HepG2 (cell line): ENCODE measurements at regions not wholly inside any gene's neighbourhood (a gene's known extent, or its start where the extent isn't known, plus 50 kb on each side); places are given as distances from the start of the nearest gene placed in this dataset.

Experiments
- CTCF ChIP-seq: sonication (generic); formaldehyde crosslinking; IDR thresholded peaks from 2 replicates; pipeline ENCODE4 v1.5.0; 2020; ENCODE audit warnings: mild to moderate bottlenecking, missing genetic modification reagents, moderate library complexity
- ELF4 ChIP-seq: sonication (generic); formaldehyde crosslinking; IDR thresholded peaks from 2 replicates; pipeline ENCODE4 v1.5.0; 2020; ENCODE audit warnings: missing genetic modification reagents, mild to moderate bottlenecking, moderate library complexity, borderline replicate concordance
- NR1H2 ChIP-seq: sonication (generic); formaldehyde crosslinking; IDR thresholded peaks from 2 replicates; pipeline ENCODE4 v1.8.1; 2022; ENCODE audit warnings: low read depth, missing genetic modification reagents, borderline replicate concordance
- PITX1 ChIP-seq: sonication (generic); formaldehyde crosslinking; IDR thresholded peaks from 2 replicates; pipeline ENCODE4 v1.5.1; 2020; ENCODE audit warnings: mild to moderate bottlenecking, missing genetic modification reagents
- POLR2A ChIP-seq, 2 experiments: IDR thresholded peaks; 2 replicates each; pipeline ENCODE4 v1.6.1; 2011; ENCODE audit warnings: low read depth in 2 of 2, low read length in 2 of 2, mild to moderate bottlenecking in 1 of 2, moderate library complexity in 1 of 2; ENCODE audit not compliant: insufficient read depth in 1 of 2
- SKI ChIP-seq: fragments of 450-650 bp; IDR thresholded peaks from one replicate; pipeline ENCODE4 v1.6.1; 2018; ENCODE audit warnings: mild to moderate bottlenecking; ENCODE audit not compliant: partially characterized antibody
- SP140L ChIP-seq: sonication (generic); formaldehyde crosslinking; IDR thresholded peaks from 2 replicates; pipeline ENCODE4 v1.4.0; 2020; ENCODE audit warnings: missing genetic modification reagents, borderline replicate concordance
- ZFY ChIP-seq: sonication (generic); formaldehyde crosslinking; IDR thresholded peaks from 2 replicates; pipeline ENCODE4 v1.4.0; 2020; ENCODE audit warnings: missing genetic modification reagents
- ZNF343 ChIP-seq: sonication (generic); formaldehyde crosslinking; IDR thresholded peaks from 2 replicates; pipeline ENCODE4 v1.4.0; 2020; ENCODE audit warnings: mild to moderate bottlenecking, missing genetic modification reagents
- ZNF501 ChIP-seq: sonication (generic); formaldehyde crosslinking; IDR thresholded peaks from 2 replicates; pipeline ENCODE4 v1.5.1; 2020; ENCODE audit warnings: mild to moderate bottlenecking, moderate library complexity, missing genetic modification reagents
- ZNF776 ChIP-seq: sonication (generic); formaldehyde crosslinking; IDR thresholded peaks from 2 replicates; pipeline ENCODE4 v1.4.0; 2020; ENCODE audit warnings: mild to moderate bottlenecking, missing genetic modification reagents
- TF ChIP-seq, protein P1 (sequence below): fragments of 450-650 bp; IDR thresholded peaks from 2 replicates; pipeline ENCODE4 v1.6.1; 2017; ENCODE audit warnings: mild to moderate bottlenecking

GRCh38 chr1:219459351-219460080 is 153.4 kb downstream of the ZC3H11B start:
- TF ChIP-seq ZNF501 (CRISPR knock-in tag) (no peak), ZNF776 (no peak), NR1H2 (CRISPR knock-in tag) (no peak), ELF4 (no peak), ZFY (CRISPR knock-in tag) (no peak), CTCF (CRISPR knock-in tag) (no peak), POLR2A (IDR thresholded peaks at IDR 0.05; ENCODE audit: insufficient read depth in 1 of 2, low read depth in 2 of 2, low read length in 2 of 2) (no peak), ZNF343 (no peak), SP140L (CRISPR knock-in tag) (no peak), SKI (no peak), PITX1 (CRISPR knock-in tag) (no peak)
- TF ChIP-seq, protein P1, sequence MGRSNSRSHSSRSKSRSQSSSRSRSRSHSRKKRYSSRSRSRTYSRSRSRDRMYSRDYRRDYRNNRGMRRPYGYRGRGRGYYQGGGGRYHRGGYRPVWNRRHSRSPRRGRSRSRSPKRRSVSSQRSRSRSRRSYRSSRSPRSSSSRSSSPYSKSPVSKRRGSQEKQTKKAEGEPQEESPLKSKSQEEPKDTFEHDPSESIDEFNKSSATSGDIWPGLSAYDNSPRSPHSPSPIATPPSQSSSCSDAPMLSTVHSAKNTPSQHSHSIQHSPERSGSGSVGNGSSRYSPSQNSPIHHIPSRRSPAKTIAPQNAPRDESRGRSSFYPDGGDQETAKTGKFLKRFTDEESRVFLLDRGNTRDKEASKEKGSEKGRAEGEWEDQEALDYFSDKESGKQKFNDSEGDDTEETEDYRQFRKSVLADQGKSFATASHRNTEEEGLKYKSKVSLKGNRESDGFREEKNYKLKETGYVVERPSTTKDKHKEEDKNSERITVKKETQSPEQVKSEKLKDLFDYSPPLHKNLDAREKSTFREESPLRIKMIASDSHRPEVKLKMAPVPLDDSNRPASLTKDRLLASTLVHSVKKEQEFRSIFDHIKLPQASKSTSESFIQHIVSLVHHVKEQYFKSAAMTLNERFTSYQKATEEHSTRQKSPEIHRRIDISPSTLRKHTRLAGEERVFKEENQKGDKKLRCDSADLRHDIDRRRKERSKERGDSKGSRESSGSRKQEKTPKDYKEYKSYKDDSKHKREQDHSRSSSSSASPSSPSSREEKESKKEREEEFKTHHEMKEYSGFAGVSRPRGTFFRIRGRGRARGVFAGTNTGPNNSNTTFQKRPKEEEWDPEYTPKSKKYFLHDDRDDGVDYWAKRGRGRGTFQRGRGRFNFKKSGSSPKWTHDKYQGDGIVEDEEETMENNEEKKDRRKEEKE: no peak
